GDM1 (cell line): ENCODE measurements at regions not wholly inside any gene's neighbourhood (a gene's known extent, or its start where the extent isn't known, plus 50 kb on each side); places are given as distances from the start of the nearest gene placed in this dataset.

ENCODE experiments used
- DNase-seq: peaks from one replicate; lab custom pipeline; 2025; lab: John Stamatoyannopoulos, UW

DNA sequence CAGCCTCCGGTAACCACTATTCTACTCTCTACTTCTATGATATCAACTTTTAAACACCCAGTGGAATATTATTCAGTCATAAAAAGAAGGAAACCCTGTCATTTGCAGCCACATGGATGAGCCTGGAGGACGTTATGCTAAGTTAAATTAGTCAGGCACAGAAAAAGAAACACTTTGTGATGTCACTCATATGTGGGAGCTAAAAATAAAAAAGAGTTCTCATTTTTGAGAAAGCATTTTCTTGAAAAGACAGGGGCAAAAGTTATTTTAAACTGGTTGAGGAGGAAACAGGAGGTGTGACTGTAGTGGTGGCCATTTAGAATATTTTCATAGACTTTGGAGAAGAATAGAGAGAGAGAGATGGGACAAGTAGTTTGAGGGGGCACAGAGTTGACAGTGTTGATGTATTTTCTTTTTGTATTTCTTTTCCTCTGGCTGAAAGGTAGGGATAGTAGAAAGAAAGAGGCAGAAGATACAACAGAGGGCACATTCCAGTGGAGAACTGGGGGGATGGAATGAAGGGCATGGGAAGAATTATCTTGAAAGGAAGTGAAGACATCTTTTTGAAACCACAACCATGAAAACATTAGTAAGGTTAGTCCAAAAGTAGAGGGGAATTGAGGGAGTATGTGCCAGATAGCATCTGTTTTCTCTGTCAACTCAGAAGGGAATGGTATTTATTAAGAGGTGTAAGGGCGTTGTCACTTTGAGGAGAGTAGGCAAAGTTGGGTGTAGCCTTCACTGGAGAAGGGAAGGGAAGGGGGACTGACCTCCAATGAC lies 181.3 kb upstream of the GMDS start:
- DNase-seq = no peak

DNA sequence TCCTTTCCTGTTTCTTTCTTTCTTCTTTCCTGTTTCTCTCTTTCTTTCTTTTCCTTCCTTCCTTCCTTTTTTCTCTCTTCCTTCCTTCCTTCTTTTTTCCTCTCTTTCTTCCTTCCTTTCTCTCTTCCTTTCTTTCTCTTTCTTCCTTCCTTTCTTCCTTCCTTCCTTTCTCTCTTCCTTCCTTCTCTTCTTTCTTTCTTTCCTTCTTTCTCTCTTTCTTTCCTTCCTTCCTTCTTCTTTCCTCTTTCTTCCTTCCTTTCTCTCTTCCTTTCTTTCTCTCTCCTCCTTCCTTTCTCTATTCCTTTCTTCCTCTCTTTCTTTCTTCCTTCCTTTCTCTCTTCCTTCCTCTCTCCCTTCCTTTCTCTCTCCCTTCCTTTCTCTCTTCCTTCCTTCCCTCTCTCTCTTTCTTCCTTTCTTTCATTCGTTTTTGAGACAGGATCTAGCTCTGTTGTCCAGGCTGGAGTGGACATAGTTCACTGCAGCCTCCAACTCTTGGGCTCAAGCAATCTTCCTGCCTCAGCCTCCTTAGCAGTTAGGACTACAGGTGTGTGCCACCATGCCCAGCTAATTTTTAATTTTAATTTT lies 170.8 kb upstream of the GMDS start:
- no peak for DNase-seq

DNA sequence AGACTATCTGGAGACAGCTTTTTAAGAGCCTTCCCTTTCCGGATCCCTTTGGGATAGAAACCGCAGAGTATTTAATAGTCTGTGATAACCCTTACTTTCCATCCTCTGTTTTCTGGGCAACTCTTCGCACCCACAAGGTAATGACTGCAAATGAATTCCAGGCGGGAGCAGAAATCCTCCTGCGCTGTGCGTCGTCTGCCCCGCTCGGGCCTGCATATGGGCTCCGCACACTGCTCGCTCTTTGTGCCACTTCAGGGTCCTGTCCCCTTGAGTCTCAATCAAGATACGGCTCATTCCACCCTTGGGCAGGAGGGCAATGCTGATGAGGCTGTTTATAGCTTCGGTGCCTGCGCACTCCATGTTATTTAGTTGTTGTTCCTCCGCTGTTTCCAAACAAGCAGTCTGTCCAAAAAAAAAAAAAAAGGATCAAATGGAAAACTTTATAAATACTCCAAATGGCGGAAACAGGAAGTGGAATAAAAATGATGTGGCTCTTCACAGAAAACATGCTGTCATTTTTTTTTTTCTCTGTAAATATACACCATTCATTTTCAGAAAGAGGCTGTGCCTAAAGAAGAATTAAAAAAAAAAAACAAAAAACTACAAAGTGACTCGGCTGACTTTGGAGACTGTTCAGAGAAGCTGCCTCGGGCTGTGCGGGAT lies 169.6 kb upstream of the GMDS start:
- no peak for DNase-seq

- no peak for DNase-seq
Measured at GRCh38 chr6:2412731-2413130, 167.3 kb upstream of the GMDS start.

DNA sequence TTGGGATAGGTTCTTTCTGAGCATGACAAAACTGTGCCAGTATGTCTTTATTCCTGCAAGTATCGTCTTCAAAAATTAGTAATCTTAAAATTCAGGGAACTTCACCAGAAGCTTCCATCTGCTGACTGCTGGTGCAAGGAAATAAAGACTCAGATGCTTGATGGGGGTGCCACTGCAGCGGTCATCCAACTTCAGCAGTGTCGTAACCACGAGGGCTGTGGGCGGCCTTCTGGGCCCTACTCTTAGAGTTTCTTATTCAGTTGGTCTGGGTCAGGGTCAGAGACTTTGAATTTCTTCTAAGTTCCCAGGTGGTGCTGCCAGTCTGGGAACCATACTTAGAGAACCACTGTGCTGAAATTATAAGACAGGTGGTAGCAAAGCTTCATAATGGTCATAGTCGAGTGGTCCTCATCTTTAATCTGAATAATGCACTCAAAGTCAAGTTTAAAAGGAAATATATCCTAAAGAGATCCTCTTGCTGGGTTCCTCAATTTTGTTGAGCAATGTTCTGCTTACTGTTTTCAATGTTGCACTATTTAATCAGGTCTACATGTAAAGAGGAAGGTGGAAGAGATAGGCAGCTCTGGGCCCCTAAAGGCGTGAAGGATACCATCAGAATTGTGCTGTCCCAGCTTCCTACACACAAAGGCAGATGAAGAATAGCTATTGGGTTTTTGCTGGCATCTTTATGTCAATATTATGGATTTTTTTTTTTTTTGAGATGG lies 165.4 kb upstream of the GMDS start:
- DNase-seq = no peak

GRCh38 chr6:2407525-2407924 lies 162.1 kb upstream of the GMDS start:
- DNase-seq = no peak

DNA sequence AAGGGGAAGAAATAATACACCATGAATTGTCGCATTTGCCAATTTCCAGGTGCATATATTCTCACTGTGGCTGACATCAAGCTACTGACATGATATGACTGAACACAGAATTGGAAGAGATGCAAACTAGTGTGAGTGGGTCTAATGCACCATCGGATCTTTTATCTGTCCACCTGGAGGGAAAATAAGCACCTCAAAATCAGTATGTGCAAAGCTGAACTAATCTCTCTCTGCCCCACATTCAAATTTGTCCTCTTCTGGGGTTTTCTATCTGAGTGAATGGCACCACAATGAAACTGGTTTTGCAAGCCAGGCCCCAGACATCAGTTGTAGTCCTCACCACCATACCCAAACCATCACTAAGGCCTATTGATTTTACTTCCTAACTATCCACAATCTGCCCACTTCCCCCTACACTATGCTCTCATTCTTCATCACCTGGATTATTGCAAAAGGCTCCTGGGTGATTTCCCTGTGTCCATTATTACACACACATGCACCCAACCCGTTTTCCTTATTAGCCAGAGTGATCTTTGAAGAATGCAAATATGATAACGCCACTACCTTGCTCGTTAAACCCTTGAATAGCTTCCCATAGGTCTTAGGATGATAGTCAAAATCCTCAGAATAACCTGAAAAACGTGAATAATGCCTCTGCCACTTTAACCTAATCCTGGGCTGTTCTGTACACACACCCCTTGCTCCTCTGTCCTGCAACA lies 159.0 kb upstream of the GMDS start:
- DNase-seq = no peak

GRCh38 chr6:2403546-2403945 lies 158.1 kb upstream of the GMDS start:
- DNase-seq = no peak

DNA sequence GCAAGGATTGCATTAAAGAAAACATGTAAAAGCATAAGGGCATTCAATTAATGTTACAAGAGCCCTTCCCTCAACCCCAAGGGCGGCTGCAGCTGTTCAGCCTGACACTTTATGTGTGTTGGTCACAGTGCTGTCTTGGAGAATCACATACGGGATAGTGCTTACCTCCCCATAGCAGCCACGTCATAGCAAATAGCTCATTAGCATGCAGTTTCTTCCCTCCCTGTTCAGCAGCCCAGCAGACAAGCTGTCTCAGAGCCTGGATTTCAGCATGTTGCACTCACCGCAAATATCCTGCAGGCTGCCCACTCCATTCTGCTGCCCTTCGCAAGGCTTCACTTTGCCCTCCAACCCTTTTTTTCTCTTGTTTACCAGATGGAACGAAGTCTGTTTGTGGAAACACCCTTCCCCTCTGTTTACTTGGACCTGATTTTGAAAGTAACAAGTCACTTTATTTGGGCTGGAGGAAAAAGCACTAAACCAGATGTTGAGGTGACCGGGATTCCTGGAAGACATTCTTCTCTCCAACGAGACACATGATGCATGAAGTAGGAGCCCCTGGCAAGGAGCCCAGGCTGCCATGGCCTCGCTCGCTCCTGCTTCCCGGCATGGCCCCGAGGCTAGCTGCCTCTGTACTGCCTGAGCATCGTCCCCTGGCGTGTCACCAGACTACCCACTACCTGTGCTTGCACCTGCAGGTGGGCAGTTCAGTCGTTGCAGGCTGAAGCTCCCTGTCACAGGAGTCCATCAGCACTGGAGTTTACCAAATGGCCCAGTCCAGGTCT lies 151.6 kb upstream of the GMDS start:
- no peak for DNase-seq

GRCh38 chr6:2396042-2396657 lies 150.7 kb upstream of the GMDS start:
- no peak for DNase-seq

DNA sequence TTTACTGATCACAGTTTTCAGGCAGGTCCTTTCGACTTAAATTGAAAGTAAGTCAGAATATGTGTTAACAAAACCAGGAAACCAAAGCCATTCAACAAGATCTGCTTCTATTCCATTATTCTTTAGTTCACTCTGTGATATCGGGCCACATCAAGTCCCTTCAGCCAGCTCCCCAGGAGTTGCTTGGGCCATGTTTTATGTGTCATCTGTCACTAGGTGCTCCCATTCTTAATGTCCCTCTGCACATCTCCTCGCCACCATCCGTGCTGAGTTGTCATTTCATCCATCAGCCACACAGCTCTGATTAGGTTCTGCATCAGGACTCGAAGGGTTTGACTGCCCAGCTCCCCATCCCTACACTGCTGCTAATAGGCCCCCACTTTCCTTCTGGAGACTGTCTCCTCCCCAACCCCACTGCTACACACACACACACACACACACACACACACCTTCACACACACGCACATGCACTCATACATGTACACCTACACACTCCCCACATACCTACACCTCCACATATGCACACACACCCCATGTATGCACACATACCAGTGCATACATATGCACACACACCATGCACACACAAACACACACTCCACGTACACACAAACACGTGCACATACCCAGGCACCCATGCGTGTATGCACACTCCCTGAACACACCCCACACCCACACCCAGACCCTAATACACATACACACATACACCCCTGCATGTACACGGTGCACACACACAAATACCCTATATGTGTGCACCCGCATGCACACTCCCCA lies 143.3 kb upstream of the GMDS start:
- no peak for DNase-seq

- no peak for DNase-seq
Measured at GRCh38 chr6:2387445-2387844, 142.0 kb upstream of the GMDS start.

- DNase-seq = no peak
Measured at GRCh38 chr6:2385471-2385983, 140.1 kb upstream of the GMDS start.

DNA sequence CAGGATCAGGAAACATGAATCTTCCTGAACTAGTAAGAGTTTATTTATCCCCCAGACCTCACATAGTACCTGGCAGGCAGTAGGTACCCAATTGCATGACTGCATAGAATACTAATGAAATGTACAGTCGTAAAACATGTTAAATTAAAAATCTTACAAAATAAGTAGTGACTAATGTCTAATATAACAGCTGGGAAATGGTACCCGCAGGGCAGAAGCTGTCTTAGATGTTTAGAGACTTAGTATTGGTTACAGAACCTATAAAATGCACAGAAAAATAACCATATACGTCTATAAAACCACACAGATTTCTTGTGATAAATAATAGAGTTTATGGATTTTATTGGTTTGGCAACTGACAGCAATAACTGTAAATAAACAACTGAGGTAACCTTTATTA lies 139.1 kb upstream of the GMDS start:
- DNase-seq = no peak

- no peak for DNase-seq
Measured at GRCh38 chr6:2381872-2382661, 136.7 kb upstream of the GMDS start.

GRCh38 chr6:2378891-2379652 lies 133.7 kb upstream of the GMDS start:
- no peak for DNase-seq

GRCh38 chr6:2378046-2378657 lies 132.7 kb upstream of the GMDS start:
- DNase-seq = no peak
